ENCODE measurements at regions not wholly inside any gene's neighbourhood (a gene's known extent, or its start where the extent isn't known, plus 50 kb on each side); places are given as distances from the start of the nearest gene placed in this dataset.

DNA sequence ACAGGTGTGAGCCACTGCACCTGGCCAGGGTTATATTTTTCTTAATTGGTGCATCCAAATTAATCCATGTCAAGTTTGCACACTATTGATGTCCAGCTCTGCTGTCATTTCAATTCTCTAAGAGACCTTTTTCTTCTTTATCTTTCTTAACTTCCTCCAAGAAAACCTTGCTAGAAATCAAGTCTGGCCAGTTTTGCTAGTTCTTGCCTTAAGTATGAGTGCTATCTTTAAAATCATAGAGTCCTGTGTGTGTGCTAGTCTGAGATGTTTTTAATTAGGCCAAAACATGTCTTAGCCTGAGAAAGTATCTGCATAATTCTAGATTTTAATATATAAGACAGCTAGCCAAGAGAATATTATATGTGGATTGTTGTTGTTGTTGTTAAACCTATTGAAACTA lies 56.2 kb upstream of the SLC39A10 start:
- FAIRE-seq = no peak
- peaks cover under 1 to 56% of the 10 kb centered on the region in 2 experiments; a peak in 3 of 4 replicates for H3K79me2 ChIP-seq (ENCODE audit: control insufficient read depth in 1 of 2, insufficient read depth in 2 of 2, low read length in 2 of 2)
- TF ChIP-seq, protein P1, sequence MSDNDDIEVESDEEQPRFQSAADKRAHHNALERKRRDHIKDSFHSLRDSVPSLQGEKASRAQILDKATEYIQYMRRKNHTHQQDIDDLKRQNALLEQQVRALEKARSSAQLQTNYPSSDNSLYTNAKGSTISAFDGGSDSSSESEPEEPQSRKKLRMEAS (IDR thresholded peaks at IDR 0.05) = no peak
- TF ChIP-seq MAFK (IDR thresholded peaks at IDR 0.05; ENCODE audit: low read depth, low read length) = no peak
- TF ChIP-seq RFX5 (IDR thresholded peaks at IDR 0.05; ENCODE audit: borderline replicate concordance, low read depth, low read length) = no peak
- TF ChIP-seq KDM4A (IDR thresholded peaks at IDR 0.05; ENCODE audit: low read depth, low read length, severe bottlenecking) = no peak
- no peak for TF ChIP-seq RNF2 (IDR thresholded peaks at IDR 0.05; ENCODE audit: borderline replicate concordance, low read depth, low read length, missing control alignments, poor library complexity, severe bottlenecking)
- no peak for TF ChIP-seq EP300 (IDR thresholded peaks at IDR 0.05; ENCODE audit: borderline replicate concordance in 1 of 2, low read depth in 2 of 2, low read length in 2 of 2)
- no peak for TF ChIP-seq POU5F1 (IDR thresholded peaks at IDR 0.05; ENCODE audit: low read depth, low read length)
- TF ChIP-seq BCL11A (IDR thresholded peaks at IDR 0.05; ENCODE audit: low read depth in 2 of 2, low read length in 2 of 2) = no peak
- no peak for TF ChIP-seq BRCA1 (IDR thresholded peaks at IDR 0.05; ENCODE audit: low read depth, low read length)
- no peak for TF ChIP-seq YY1 (IDR thresholded peaks at IDR 0.05; ENCODE audit: low read depth, low read length)
- no peak for TF ChIP-seq KDM5A (IDR thresholded peaks at IDR 0.05; ENCODE audit: low read length)
- TF ChIP-seq GTF2F1 (IDR thresholded peaks at IDR 0.05; ENCODE audit: borderline replicate concordance, low read depth, low read length) = no peak
- TF ChIP-seq, protein P2, sequence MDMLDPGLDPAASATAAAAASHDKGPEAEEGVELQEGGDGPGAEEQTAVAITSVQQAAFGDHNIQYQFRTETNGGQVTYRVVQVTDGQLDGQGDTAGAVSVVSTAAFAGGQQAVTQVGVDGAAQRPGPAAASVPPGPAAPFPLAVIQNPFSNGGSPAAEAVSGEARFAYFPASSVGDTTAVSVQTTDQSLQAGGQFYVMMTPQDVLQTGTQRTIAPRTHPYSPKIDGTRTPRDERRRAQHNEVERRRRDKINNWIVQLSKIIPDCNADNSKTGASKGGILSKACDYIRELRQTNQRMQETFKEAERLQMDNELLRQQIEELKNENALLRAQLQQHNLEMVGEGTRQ (IDR thresholded peaks at IDR 0.05; ENCODE audit: low read length) = no peak
- no peak for TF ChIP-seq BACH1 (IDR thresholded peaks at IDR 0.05; ENCODE audit: low read length)

More for the DNA sequence above, 56.2 kb upstream of the SLC39A10 start:
- no peak overlapping the region for H4K91ac ChIP-seq (replicated peaks; ENCODE audit: insufficient read length, low read length)
- no peak overlapping the region for H2BK5ac ChIP-seq (ENCODE audit: low read depth, low read length)
- H3K27ac ChIP-seq (ENCODE audit: low read depth, low read length) = no peak overlapping the region
- no peaks in the 10 kb centered on the region for H3K36me3 ChIP-seq (ENCODE audit: control insufficient read depth in 2 of 4, insufficient read depth in 4 of 4, low read length in 3 of 4)
- H2BK120ac ChIP-seq (replicated peaks; ENCODE audit: low read depth, low read length) = no peak overlapping the region
- no peak overlapping the region for H3K4ac ChIP-seq (replicated peaks; ENCODE audit: insufficient read length, low read depth, low read length)
- no peaks in the 10 kb centered on the region for H3K23me2 ChIP-seq (ENCODE audit: low read depth, low read length)
- H3K4me2 ChIP-seq (ENCODE audit: insufficient read depth in 1 of 2, low read depth in 2 of 2, low read length in 2 of 2) = no peak overlapping the region
- no peak overlapping the region for H3K14ac ChIP-seq (ENCODE audit: insufficient read length)
- no peak overlapping the region for H4K5ac ChIP-seq (ENCODE audit: insufficient read length, low read depth, low read length)
- peaks cover 0 to 4% (median 4%) of the 10 kb centered on the region in 4 experiments; a peak in 5 of 7 replicates for H3K4me1 ChIP-seq (replicated peaks in 1 of 4; ENCODE audit: control insufficient read depth in 3 of 4, insufficient read depth in 4 of 4, low read length in 3 of 4)
- no peaks in the 10 kb centered on the region for H4K20me1 ChIP-seq (replicated peaks in 1 of 2; ENCODE audit: control insufficient read depth in 1 of 2, insufficient read depth in 2 of 2, low read length in 2 of 2)
- CTCF ChIA-PET (ENCODE audit: partially characterized antibody) = interaction anchor here (0.6 to 1.1 kb wide), 4 partner anchors 8 to 1988 kb away, joined by 3 read pairs; no protein-coding TSS in a partner anchor
- H2BK20ac ChIP-seq (ENCODE audit: low read length) = no peak overlapping the region
- DNase-seq (ENCODE audit: low read depth in 1 of 2, low spot score in 2 of 2) = no peak
- no peak overlapping the region for H2BK12ac ChIP-seq (ENCODE audit: low read depth, low read length)
- POLR2A ChIA-PET (ENCODE audit: partially characterized antibody) = interaction anchor here (1.2 kb wide), 2 partner anchors 12 to 57 kb away, joined by 4 read pairs; partner anchors contain the start of gene SLC39A10
- H3K27me3 ChIP-seq (replicated peaks in 1 of 4; ENCODE audit: control insufficient read depth in 3 of 4, extremely low read depth in 1 of 4, insufficient read depth in 3 of 4, low read length in 3 of 4) = no peaks in the 10 kb centered on the region
- no peak overlapping the region for H3K56ac ChIP-seq (replicated peaks; ENCODE audit: insufficient read length, low read depth, low read length)
- H3K9ac ChIP-seq (replicated peaks in 1 of 4; ENCODE audit: extremely low read depth in 1 of 4, low read depth in 3 of 4, low read length in 3 of 4) = no peak overlapping the region
- H2AFZ ChIP-seq (ENCODE audit: low read length) = no peak overlapping the region
- H3K4me3 ChIP-seq (ENCODE audit: extremely low read depth in 1 of 4, insufficient read depth in 2 of 4, low read depth in 3 of 4, low read length in 4 of 4) = no peak overlapping the region
- H2AK5ac ChIP-seq (ENCODE audit: low read depth, low read length) = no peak overlapping the region
- H3K9me3 ChIP-seq (ENCODE audit: insufficient read depth in 2 of 2, low read depth in 1 of 2, low read length in 1 of 2) = no peaks in the 10 kb centered on the region
- H3K23ac ChIP-seq (ENCODE audit: insufficient read length) = no peak overlapping the region
- H3K79me1 ChIP-seq (ENCODE audit: low read depth, low read length) = peaks cover 3% of the 10 kb centered on the region; the same call in 1 of the 2 replicates
- H4K8ac ChIP-seq (ENCODE audit: extremely low read depth, insufficient read depth, low read length) = no peak overlapping the region
- H3K18ac ChIP-seq (ENCODE audit: extremely low read depth, low read length) = no peak overlapping the region
- no peak overlapping the region for H2BK15ac ChIP-seq (ENCODE audit: low read length)
